ENCODE measurements at regions not wholly inside any gene's neighbourhood (a gene's known extent, or its start where the extent isn't known, plus 50 kb on each side); places are given as distances from the start of the nearest gene placed in this dataset.
"Not testable (repeated sequence)": the region's sequence is repeated elsewhere in the genome, so short reads cannot be mapped to it uniquely, and the experiment has no call there.

GRCh38 chr6:58063542-58063941, 746.1 kb downstream of the PRIM2 start:
- not testable (repeated sequence) for H3K4me3 Mint-ChIP-seq; H3K18ac ChIP-seq (ENCODE audit: insufficient read length, low read depth, low read length); H3K4me2 ChIP-seq (ENCODE audit: insufficient read depth, insufficient read length, low read length); H3K27me3 Mint-ChIP-seq (ENCODE audit: low read depth); H3K79me1 ChIP-seq (ENCODE audit: insufficient read depth, low read depth, low read length, poor library complexity, severe bottlenecking); H4K91ac ChIP-seq (ENCODE audit: insufficient read length, low read depth, low read length); H3K27ac ChIP-seq (ENCODE audit: insufficient read length, low read depth, low read length); H4K20me1 ChIP-seq (ENCODE audit: control insufficient read depth, insufficient read depth, insufficient read length); H3K4me1 Mint-ChIP-seq; H3K27me3 ChIP-seq (ENCODE audit: insufficient read depth, low read length); H3K4me1 ChIP-seq (ENCODE audit: insufficient read depth, low read length); H3K36me3 Mint-ChIP-seq (ENCODE audit: insufficient read depth in 1 of 3, low read depth in 3 of 3); H3K23me2 ChIP-seq (ENCODE audit: insufficient read length, low read depth, low read length, poor library complexity, severe bottlenecking); DNase-seq; H2BK15ac ChIP-seq (ENCODE audit: low read depth, low read length); H2BK12ac ChIP-seq (ENCODE audit: insufficient read length, low read depth, low read length); H2BK120ac ChIP-seq (ENCODE audit: low read depth, low read length, poor library complexity, severe bottlenecking); H3K79me2 ChIP-seq (ENCODE audit: insufficient read depth, low read length); H2AK5ac ChIP-seq (ENCODE audit: insufficient read length, low read length); H4K8ac ChIP-seq (replicated peaks; ENCODE audit: insufficient read length, low read depth, low read length); H3K9me3 ChIP-seq (ENCODE audit: control insufficient read depth, low read depth, low read length); H2AFZ ChIP-seq (ENCODE audit: low read length); H3K14ac ChIP-seq (ENCODE audit: insufficient read depth, low read length); H3K23ac ChIP-seq (ENCODE audit: insufficient read length, low read depth, low read length); H3K4ac ChIP-seq (ENCODE audit: low read depth, low read length); H4K5ac ChIP-seq (ENCODE audit: insufficient read length, low read depth, low read length); H3K56ac ChIP-seq (ENCODE audit: insufficient read length, low read depth, low read length); H3T11ph ChIP-seq (ENCODE audit: low read length); H3K27ac Mint-ChIP-seq; H2BK5ac ChIP-seq (ENCODE audit: insufficient read length, low read length); H3K9ac ChIP-seq (ENCODE audit: extremely low read depth, insufficient read length, low read length); H2BK20ac ChIP-seq (ENCODE audit: low read depth, low read length, poor library complexity, severe bottlenecking)
- H3K9me3 Mint-ChIP-seq: peaks cover 15 to 52% of the 10 kb centered on the region in 2 experiments
- whole genome bisulfite sequencing (ENCODE audit: extremely low coverage, insufficient read length, low lambda C conversion rate): no CpG with 5 or more reads among the region's 1 CpG

- H3K27me3 Mint-ChIP-seq (ENCODE audit: low read depth); H3K18ac ChIP-seq (ENCODE audit: insufficient read length, low read depth, low read length); H4K8ac ChIP-seq (replicated peaks; ENCODE audit: insufficient read length, low read depth, low read length); H3K4me1 ChIP-seq (ENCODE audit: insufficient read depth, low read length); H2AK5ac ChIP-seq (ENCODE audit: insufficient read length, low read length); H3K79me2 ChIP-seq (ENCODE audit: insufficient read depth, low read length); H4K20me1 ChIP-seq (ENCODE audit: control insufficient read depth, insufficient read depth, insufficient read length); H4K5ac ChIP-seq (ENCODE audit: insufficient read length, low read depth, low read length); H2BK15ac ChIP-seq (ENCODE audit: low read depth, low read length); H2BK12ac ChIP-seq (ENCODE audit: insufficient read length, low read depth, low read length); H3K23ac ChIP-seq (ENCODE audit: insufficient read length, low read depth, low read length); H3K14ac ChIP-seq (ENCODE audit: insufficient read depth, low read length); H3K27ac ChIP-seq (ENCODE audit: insufficient read length, low read depth, low read length); H3K9ac ChIP-seq (ENCODE audit: extremely low read depth, insufficient read length, low read length); H3K4me1 Mint-ChIP-seq; H2BK5ac ChIP-seq (ENCODE audit: insufficient read length, low read length); H2BK120ac ChIP-seq (ENCODE audit: low read depth, low read length, poor library complexity, severe bottlenecking); H3K4me3 Mint-ChIP-seq; H2BK20ac ChIP-seq (ENCODE audit: low read depth, low read length, poor library complexity, severe bottlenecking); H2AFZ ChIP-seq (ENCODE audit: low read length); H3K79me1 ChIP-seq (ENCODE audit: insufficient read depth, low read depth, low read length, poor library complexity, severe bottlenecking); H3K4me2 ChIP-seq (ENCODE audit: insufficient read depth, insufficient read length, low read length); DNase-seq; H4K91ac ChIP-seq (ENCODE audit: insufficient read length, low read depth, low read length); H3K27ac Mint-ChIP-seq; H3K9me3 ChIP-seq (ENCODE audit: control insufficient read depth, low read depth, low read length); H3T11ph ChIP-seq (ENCODE audit: low read length); H3K23me2 ChIP-seq (ENCODE audit: insufficient read length, low read depth, low read length, poor library complexity, severe bottlenecking); H3K27me3 ChIP-seq (ENCODE audit: insufficient read depth, low read length); H3K56ac ChIP-seq (ENCODE audit: insufficient read length, low read depth, low read length); H3K4ac ChIP-seq (ENCODE audit: low read depth, low read length): not testable (repeated sequence)
- Mint-ChIP-seq H3K9me3 (peaks cover 18 to 55% of the 10 kb centered on the region in 2 experiments), H3K36me3 (ENCODE audit: insufficient read depth in 1 of 3, low read depth in 3 of 3) (peaks cover 0 to 10% (median 0%) of the 10 kb centered on the region in 3 experiments; a peak in 2 of 7 replicates)
- WGBS (ENCODE audit: extremely low coverage, insufficient read length, low lambda C conversion rate): no CpG with 5 or more reads among the region's 1 CpG
These were observed 750.6 kb downstream of the PRIM2 start for GRCh38 chr6:58067867-58068548.
